Thyroid gland (tissue), 4 donors: ENCODE measurements at regions not wholly inside any gene's neighbourhood (a gene's known extent, or its start where the extent isn't known, plus 50 kb on each side); places are given as distances from the start of the nearest gene placed in this dataset.

Experiments used
- DNase-seq, 2 donors: peaks; one replicate each; pipeline ENCODE4 v3.0.0-alpha.2; 2019
- H3K27ac ChIP-seq, 3 donors: fragments of 200-600 bp; sonication (generic); 1 replicate in 2 of 3; 2 replicates in 1 of 3; pipeline ENCODE4 v1.5.1; 2016 to 2019; ENCODE audit warnings: mild to moderate bottlenecking in 1 of 3, moderate library complexity in 1 of 3
- H3K27me3 ChIP-seq: fragments of 200-600 bp; sonication (generic); one replicate; pipeline ENCODE4 v1.5.1; 2019
- H3K36me3 ChIP-seq, 2 donors: fragments of 200-600 bp; sonication (generic); one replicate each; pipeline ENCODE4 v1.5.1; 2016 to 2019
- H3K4me1 ChIP-seq, 2 donors: fragments of 200-600 bp; sonication (generic); one replicate each; pipeline ENCODE4 v1.5.1; 2017 to 2019
- H3K4me3 ChIP-seq, 3 donors: fragments of 200-600 bp; sonication (generic); replicated peaks in 1 of 3; 1 replicate in 2 of 3; 2 replicates in 1 of 3; pipeline ENCODE4 v1.5.1; 2016; ENCODE audit warnings: mild to moderate bottlenecking in 1 of 3
- H3K9me3 ChIP-seq: fragments of 200-600 bp; sonication (generic); one replicate; pipeline ENCODE4 v1.5.1; 2017
- POLR2A ChIP-seq, 2 donors: fragments of 450-650 bp; IDR thresholded peaks; one replicate each; pipeline ENCODE4 v1.6.1; 2017; ENCODE audit warnings: antibody characterized with exemption in 2 of 2, mild to moderate bottlenecking in 2 of 2, moderate library complexity in 1 of 2
- WGBS, 2 donors: methylation state at CpG; one replicate each; pipeline ENCODE4 v1.1.5; 2017; 5-methylcytosine and 5-hydroxymethylcytosine counted together
- intact Hi-C: fragments of 100-400 bp; cut with DNase I; formaldehyde crosslinking; loops from one replicate; pipeline ENCODE4 v1.15.1; 2023
- TF ChIP-seq, protein P1 (sequence below), 6 experiments: fragments of 200-600 bp in 3 of 6; fragments of 450-650 bp in 3 of 6; sonication (generic) in 3 of 6; IDR thresholded peaks; one replicate each; pipeline ENCODE4 v1.5.1; 2016 to 2019; ENCODE audit warnings: antibody characterized with exemption in 6 of 6, mild to moderate bottlenecking in 2 of 6, inconsistent platforms in 1 of 6, moderate library complexity in 1 of 6

DNA sequence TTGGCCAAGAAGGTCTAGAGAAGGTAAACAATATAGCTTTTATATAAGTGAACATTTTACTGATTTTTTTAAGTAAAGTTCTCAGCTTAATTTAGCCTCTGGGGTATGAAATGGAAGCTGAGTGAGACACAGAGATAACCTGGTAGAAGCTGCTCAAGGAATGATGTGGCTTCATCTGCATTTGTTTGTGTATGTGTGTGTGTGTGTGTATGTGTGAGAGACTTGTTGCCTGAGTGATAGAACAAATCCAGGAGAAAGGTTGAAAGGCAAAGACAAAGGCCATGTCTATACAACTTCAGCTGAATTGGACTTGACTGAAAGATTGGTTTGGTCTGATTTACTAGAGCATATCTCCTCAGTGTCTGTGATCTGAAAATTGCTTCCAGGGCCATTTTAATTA lies 63.6 kb downstream of the PCDH7 start:
- DNase-seq, result no peak
- intact Hi-C loops, result no loop called here
- Histone ChIP-seq H3K4me3 (no peak overlapping the region), H3K4me1 (peaks cover under 1 to 6% of the 10 kb centered on the region in 2 donors), H3K9me3 (no peaks in the 10 kb centered on the region), H3K27ac (no peak overlapping the region), H3K27me3 (no peaks in the 10 kb centered on the region), H3K36me3 (no peaks in the 10 kb centered on the region)
- TF ChIP-seq, protein P1, sequence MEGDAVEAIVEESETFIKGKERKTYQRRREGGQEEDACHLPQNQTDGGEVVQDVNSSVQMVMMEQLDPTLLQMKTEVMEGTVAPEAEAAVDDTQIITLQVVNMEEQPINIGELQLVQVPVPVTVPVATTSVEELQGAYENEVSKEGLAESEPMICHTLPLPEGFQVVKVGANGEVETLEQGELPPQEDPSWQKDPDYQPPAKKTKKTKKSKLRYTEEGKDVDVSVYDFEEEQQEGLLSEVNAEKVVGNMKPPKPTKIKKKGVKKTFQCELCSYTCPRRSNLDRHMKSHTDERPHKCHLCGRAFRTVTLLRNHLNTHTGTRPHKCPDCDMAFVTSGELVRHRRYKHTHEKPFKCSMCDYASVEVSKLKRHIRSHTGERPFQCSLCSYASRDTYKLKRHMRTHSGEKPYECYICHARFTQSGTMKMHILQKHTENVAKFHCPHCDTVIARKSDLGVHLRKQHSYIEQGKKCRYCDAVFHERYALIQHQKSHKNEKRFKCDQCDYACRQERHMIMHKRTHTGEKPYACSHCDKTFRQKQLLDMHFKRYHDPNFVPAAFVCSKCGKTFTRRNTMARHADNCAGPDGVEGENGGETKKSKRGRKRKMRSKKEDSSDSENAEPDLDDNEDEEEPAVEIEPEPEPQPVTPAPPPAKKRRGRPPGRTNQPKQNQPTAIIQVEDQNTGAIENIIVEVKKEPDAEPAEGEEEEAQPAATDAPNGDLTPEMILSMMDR (IDR thresholded peaks at IDR 0.05), result no peak
- no peak for TF ChIP-seq POLR2A (IDR thresholded peaks at IDR 0.05)

DNA sequence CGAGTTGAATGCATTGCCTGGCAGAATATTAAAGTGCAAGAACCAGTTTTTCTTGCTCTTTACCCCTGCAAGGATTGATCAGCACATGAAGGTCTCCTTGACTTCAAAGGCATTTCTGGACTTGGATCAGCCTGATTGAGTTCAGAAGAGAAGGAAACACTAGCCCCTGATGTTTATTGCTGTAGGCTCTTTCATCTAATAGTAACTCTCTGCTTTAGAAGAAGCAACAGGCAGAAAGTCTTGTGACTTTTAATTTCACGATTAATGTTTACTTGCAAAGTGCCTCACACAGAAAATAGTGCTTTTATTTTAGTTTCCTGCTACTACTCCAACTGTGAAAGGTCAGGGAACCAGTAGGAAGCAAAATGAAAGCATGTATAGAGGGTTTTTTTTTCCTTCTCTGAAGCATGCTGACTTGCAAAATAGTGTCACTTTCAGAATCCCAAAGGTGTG lies 69.1 kb downstream of the PCDH7 start:
- peak; percentile 21 to 30 for DNase-seq
- no peaks in the 10 kb centered on the region for H3K36me3 ChIP-seq
- peak overlapping the region; percentile 76 to 83 (median 78) for H3K27ac ChIP-seq
- H3K4me3 ChIP-seq, result no peak overlapping the region
- TF ChIP-seq, protein P1 (IDR thresholded peaks at IDR 0.05), result no peak
- peak in 1 of 2 donors; percentile 31 for TF ChIP-seq POLR2A (IDR thresholded peaks at IDR 0.05)
- intact Hi-C loops, result no loop called here
- H3K9me3 ChIP-seq, result no peaks in the 10 kb centered on the region
- 7 to 10% methylated on average over 2 of the region's 2 CpGs for WGBS, 2 donors
- no peaks in the 10 kb centered on the region for H3K27me3 ChIP-seq
- H3K4me1 ChIP-seq, result peaks cover 12 to 13% of the 10 kb centered on the region in 2 donors

DNA sequence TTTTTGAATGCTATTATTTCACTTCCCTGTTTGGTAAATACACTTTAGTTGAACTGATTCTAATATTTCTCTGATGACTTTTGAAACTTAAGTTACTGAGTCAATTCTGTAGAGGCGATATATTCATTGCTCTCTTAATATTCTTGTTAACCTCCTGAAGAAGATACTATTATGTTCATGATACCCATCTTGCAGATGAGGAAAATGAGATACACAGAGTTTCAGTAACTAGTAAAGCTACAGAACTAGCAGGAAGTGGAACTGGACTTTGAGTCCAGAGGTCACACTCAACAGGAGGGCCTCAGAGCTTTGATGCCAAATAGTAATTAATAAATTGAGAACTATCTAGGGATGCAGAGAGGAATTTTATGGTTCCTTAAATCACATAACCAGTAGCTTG lies 70.0 kb downstream of the PCDH7 start:
- WGBS, 2 donors, result 92 to 98% methylated on average over 1 of the region's 1 CpG
- peaks cover 12 to 13% of the 10 kb centered on the region in 2 donors for H3K4me1 ChIP-seq
- DNase-seq, result no peak
- H3K9me3 ChIP-seq, result no peaks in the 10 kb centered on the region
- intact Hi-C loops, result no loop called here
- TF ChIP-seq POLR2A (IDR thresholded peaks at IDR 0.05), result no peak
- TF ChIP-seq, protein P1 (IDR thresholded peaks at IDR 0.05), result no peak
- H3K36me3 ChIP-seq, result no peaks in the 10 kb centered on the region
- H3K27me3 ChIP-seq, result no peaks in the 10 kb centered on the region
- H3K4me3 ChIP-seq, result no peak overlapping the region
- peak overlapping the region; percentile 76 to 83 (median 78) for H3K27ac ChIP-seq

DNA sequence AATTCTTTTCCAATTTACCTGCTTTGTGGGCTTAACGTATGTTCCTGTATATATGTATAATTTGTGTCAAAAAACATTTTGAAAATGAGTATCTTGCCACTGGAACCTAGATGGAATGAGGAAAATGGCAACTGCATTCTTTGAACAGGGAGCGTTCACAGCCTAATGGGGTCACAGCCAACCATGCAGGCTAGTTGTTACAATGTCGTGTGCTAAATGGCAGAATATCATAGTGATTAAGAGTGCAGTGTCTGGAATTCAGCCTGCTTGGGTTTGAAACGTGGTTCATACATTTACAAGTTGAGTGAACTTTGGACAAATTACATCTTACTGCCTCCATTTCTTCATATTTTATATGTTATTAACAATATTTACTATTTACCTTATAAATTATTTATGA lies 70.8 kb downstream of the PCDH7 start:
- peaks cover 12 to 13% of the 10 kb centered on the region in 2 donors for H3K4me1 ChIP-seq
- intact Hi-C loops, result no loop called here
- no peaks in the 10 kb centered on the region for H3K27me3 ChIP-seq
- WGBS, 2 donors, result 88 to 94% methylated on average over 4 of the region's 4 CpGs
- H3K36me3 ChIP-seq, result no peaks in the 10 kb centered on the region
- no peak for DNase-seq
- no peak overlapping the region for H3K4me3 ChIP-seq
- no peaks in the 10 kb centered on the region for H3K9me3 ChIP-seq
- no peak for TF ChIP-seq POLR2A (IDR thresholded peaks at IDR 0.05)
- TF ChIP-seq, protein P1 (IDR thresholded peaks at IDR 0.05), result no peak
- H3K27ac ChIP-seq, result no peak overlapping the region

DNA sequence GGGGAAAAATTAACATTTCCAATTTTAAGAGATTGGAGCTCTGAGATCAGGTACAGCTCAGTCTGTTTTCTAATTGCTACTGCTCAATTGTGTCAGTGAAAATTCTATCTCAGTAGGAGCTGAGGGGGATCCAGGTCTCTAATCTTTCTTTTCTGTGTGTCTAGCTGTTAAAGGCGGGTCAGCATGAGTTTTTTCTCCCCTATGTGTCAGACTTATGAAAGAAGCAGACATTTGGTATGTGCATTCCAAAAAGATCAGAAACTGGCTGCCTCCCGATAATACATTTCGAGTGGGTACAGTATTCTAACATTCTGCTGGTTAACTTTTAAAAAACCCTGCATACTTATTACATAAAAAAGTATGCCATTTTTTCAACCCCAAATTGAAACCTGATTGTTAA lies 72.4 kb downstream of the PCDH7 start:
- intact Hi-C loops, result no loop called here
- 92 to 94% methylated on average over 3 of the region's 3 CpGs for WGBS, 2 donors
- H3K36me3 ChIP-seq, result no peaks in the 10 kb centered on the region
- no peak overlapping the region for H3K27ac ChIP-seq
- H3K27me3 ChIP-seq, result no peaks in the 10 kb centered on the region
- no peak for DNase-seq
- H3K9me3 ChIP-seq, result no peaks in the 10 kb centered on the region
- H3K4me1 ChIP-seq, result peaks cover 12 to 13% of the 10 kb centered on the region in 2 donors
- no peak overlapping the region for H3K4me3 ChIP-seq
- no peak for TF ChIP-seq POLR2A (IDR thresholded peaks at IDR 0.05)
- TF ChIP-seq, protein P1 (IDR thresholded peaks at IDR 0.05), result no peak
